Activated naive CD4-positive, alpha-beta T cell treated with anti-CD3 and anti-CD28 coated beads, Interleukin-2, amount 50 U/mL, for 72 hours (primary cell): ENCODE measurements at regions not wholly inside any gene's neighbourhood (a gene's known extent, or its start where the extent isn't known, plus 50 kb on each side); places are given as distances from the start of the nearest gene placed in this dataset.
A peak's percentile ranks its signal among the peaks of the same experiment; 100 is the strongest.

Experiments used
- ATAC-seq, 2 donors: fragments of 150-1000 bp; cut with Tn5 transposase; 2 replicates each; pipeline ENCODE4 v1.10.0; 2021; ENCODE audit warnings: mild to moderate bottlenecking in 2 of 2, moderate library complexity in 2 of 2
- DNase-seq, 2 donors: peaks; one replicate each; pipeline ENCODE4 v3.0.0; 2021 to 2022; ENCODE audit warnings: low spot score in 2 of 2
- H3K27ac Mint-ChIP-seq, 2 donors: one replicate each; pipeline ENCODE4 v1.8.0; 2022; ENCODE audit warnings: mild to moderate bottlenecking in 2 of 2, mixed read lengths in 2 of 2
- H3K36me3 Mint-ChIP-seq, 2 donors: one replicate each; pipeline ENCODE4 v1.8.0; 2022; ENCODE audit warnings: mixed read lengths in 2 of 2
- H3K9me3 Mint-ChIP-seq, 2 donors: one replicate each; pipeline ENCODE4 v1.8.0; 2022; ENCODE audit warnings: mixed read lengths in 2 of 2

DNA sequence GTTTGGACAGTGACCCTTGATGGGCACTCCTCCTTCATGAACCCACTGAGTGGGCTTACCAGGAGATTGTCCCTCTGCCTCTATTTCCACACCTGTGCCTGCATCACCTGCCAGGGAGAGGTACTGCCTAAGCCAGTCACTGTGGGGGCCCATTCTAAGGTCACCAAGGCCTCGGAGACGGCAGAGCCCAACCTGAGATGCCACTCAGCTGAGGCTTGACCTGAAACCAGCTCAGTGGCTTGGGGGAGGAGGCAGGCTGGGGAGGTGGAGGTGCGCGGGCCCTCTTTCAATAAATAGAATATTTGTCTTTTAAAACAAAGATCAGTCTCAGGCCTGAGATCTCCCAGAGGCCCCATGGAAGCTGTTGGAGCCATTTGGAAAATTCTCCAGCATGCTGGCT is 84.5 kb downstream of the DHCR7 start:
- ATAC-seq (no peak), DNase-seq (no peak)
- Mint-ChIP-seq H3K9me3 (peaks cover 0 to 7% of the 10 kb centered on the region in 2 donors), H3K27ac (no peak overlapping the region), H3K36me3 (no peaks in the 10 kb centered on the region)

DNA sequence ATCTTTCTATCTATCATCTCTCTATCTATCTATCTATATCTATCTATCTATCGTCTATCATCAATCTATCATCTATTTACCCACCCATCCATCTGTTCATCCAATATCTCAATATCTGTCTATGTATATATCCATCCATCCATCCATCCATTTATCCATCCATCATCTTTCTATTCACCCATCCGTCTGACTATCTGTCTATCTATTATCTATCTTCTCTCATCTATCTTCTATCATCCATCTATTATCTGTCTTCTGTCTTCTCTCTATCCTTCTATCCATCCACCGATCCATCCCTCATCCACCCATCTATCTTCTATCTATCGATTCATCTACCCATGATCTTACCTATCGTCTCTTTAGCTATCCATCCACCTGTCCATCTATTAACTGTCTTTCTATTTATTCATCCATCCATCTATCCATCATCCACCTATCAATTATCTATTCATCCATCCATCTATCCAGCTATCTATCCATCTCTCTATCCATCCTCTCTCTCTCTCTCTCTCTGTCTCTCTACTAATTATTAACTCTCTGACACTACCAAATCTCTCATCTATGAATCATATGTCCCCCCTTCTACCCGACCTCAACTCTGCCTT is 89.1 kb downstream of the DHCR7 start:
- Mint-ChIP-seq H3K36me3 (no peaks in the 10 kb centered on the region), H3K9me3 (peaks cover 0 to 9% of the 10 kb centered on the region in 2 donors), H3K27ac (no peak overlapping the region)
- ATAC-seq (no peak), DNase-seq (no peak)

DNA sequence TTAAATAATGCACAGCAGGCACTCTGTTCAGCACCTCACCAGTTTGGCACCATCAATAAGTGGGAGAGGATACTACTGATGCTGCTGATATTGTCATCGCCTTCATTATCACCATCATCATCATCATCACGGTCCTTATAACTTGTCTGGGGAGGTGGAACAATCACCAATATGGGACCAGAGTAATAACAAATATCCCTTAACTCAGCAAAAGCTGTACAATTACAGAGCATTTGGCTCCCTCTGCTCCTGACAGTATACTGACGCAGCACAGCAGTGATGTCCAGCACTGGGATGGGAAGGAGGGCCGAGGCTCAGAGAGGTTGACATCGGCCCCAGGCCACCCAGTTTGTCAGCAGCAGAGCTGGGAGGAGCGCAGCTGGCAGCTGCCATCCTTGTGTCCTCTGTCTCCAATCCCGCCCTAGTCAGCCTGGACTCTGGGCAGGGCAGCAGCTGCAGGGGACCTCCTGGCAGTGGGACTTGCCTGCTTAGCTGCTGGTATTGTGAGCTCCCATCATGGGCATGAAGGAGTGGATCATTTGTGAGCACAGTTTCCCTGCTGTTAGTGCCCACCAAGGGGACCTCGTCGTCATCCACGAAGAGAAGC is 90.0 kb downstream of the DHCR7 start:
- ATAC-seq, result no peak
- Mint-ChIP-seq H3K27ac (no peak overlapping the region), H3K36me3 (no peaks in the 10 kb centered on the region), H3K9me3 (peaks cover 0 to 9% of the 10 kb centered on the region in 2 donors)
- no peak for DNase-seq

DNA sequence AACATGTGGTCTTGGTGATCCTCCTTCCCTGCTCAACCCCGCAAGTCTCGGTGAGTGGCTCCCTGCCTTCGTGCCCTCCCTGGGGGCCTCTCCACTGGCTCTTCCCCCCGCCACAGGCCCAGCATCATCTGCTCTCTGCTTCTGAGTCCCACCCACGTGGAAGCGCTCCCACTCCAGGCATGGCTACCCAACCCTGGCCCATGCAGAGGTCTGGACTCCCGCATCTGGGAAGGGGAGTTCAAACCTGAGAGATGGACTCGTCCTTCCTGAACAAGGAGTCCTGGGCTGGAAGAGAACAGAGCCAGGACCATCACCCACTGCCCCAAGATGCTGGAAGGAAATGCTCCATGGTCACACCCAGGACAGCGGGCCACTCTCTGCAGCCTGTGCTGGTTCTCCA is 90.8 kb downstream of the DHCR7 start:
- Mint-ChIP-seq H3K36me3 (no peaks in the 10 kb centered on the region), H3K27ac (no peak overlapping the region), H3K9me3 (peaks cover 0 to 9% of the 10 kb centered on the region in 2 donors)
- DNase-seq (no peak), ATAC-seq (no peak)

DNA sequence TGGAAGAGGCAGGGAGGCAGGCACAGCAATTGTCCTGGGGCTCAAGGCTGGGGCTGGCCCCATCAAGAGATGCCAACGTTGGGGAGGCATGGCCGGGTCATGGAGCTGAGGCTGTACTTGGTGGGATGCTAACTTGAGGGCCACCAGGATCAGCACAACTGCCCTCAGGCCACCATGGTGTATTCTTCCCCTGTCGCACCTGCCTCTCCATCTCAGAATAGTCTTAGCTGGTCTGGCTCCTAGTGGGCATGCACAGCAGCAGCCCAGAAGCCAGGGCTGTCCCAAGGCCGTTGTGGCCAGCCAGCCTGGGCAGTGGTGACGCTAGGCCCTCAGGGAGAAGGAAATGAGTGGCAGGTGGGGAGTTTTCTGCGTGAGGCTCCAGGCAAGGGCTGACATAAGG is 91.3 kb downstream of the DHCR7 start:
- no peak for ATAC-seq
- Mint-ChIP-seq H3K36me3 (no peaks in the 10 kb centered on the region), H3K27ac (no peak overlapping the region), H3K9me3 (peaks cover 0 to 9% of the 10 kb centered on the region in 2 donors)
- no peak for DNase-seq

DNA sequence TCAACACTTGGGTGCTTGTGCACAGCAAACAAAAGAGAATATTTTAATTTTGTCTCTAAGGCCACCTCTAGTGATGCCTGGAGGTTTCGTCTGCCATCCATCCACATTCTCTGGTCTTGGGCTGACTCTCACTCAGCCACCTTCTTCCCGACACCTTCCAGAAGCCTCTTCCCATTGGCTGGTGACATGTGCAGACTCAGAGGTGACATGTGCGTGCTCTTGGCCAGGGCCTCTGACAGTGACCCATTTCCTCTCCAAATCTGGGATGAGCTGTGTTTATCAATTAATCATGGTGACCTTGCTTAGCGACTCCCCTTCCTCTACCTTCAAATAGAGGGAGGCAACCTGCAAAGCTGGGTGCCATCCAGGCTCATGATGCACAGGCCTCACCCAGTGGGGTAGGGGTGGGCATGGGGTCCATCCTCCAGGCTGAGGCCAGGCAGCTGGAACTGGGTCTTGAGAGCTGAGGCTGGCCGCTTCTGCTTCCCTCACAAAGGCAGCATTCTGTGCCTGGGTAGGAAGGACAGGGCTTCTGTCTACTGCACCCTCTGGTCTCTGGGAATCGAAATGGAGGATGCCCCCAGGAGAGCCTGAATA is 91.8 kb downstream of the DHCR7 start:
- ATAC-seq (no peak), DNase-seq (no peak)
- Mint-ChIP-seq H3K27ac (no peak overlapping the region), H3K9me3 (peaks cover 0 to 9% of the 10 kb centered on the region in 2 donors), H3K36me3 (no peaks in the 10 kb centered on the region)

DNA sequence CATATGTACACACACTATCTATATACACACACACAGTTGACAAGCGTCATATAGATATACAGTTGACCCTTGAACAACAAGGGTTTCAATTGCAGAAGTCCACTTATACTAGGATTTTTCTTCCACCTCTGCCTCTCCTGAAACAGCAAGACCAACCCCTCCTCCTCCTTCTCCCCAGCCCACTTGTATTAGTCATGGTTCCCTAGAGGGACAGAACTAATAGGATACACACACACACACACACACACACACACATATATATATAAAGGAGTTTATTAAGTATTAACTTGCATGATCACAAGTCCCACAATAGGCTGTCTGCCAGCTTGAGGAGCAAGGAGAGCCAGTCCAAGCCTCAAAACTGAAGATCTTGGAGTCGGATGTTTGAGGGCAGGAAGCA is 92.9 kb downstream of the DHCR7 start:
- ATAC-seq, result no peak
- no peak overlapping the region for H3K27ac Mint-ChIP-seq
- no peaks in the 10 kb centered on the region for H3K36me3 Mint-ChIP-seq
- DNase-seq, result no peak
- peaks cover 0 to 9% of the 10 kb centered on the region in 2 donors for H3K9me3 Mint-ChIP-seq

DNA sequence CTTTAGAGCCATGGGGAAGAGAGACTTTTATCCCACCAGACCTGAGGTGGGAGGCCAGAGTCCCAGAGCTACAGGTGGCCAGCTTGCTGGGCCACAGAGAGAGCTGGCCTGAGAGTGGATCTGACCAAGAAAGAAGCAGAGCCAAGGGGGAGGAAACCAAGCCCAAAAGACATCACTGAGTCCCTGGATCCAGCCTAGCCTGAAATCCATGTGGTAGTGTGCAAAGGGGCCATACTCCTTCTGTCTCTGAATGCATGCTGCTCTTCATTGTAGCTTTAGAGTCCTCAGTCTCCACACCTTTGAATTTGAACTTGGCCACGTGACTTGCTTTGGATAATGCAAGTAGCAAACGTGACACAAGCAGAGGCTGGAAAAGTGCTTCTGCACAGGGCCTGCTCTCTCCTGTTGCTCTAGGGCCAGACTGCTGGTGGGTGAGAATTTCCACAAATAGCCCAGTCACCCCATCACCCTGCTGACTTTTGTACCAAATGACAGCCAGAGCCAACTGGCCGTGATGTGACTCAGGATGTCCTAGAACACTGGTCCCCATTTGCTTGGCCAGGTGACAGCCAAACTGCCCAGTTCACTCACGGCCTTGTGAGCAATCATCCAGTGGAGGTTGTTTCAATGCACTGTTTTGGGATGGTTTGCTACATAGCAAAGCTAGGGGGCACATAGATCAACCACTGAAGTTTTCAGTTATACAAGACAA is 93.6 kb downstream of the DHCR7 start:
- DNase-seq, result no peak
- Mint-ChIP-seq H3K9me3 (peaks cover 0 to 9% of the 10 kb centered on the region in 2 donors), H3K36me3 (no peaks in the 10 kb centered on the region), H3K27ac (no peak overlapping the region)
- no peak for ATAC-seq

DNA sequence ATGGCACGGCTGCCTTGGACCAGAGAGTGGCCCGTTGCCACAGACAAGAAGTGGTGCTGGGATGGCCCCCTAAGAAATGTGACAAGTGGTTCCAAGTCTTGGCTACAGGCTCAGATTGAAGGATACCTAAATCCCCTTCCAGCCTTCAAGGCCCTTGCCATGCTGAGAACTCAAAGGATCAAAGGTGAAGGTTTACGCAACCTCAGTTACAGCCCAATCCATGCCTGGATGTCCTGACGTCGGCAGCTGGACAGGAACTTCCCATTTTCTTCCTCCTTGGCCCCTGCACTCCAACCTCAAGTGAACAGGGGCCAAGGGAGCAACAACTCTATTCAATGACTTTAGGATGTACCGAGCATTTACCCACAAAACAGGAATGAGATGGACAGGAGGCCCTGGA is 95.4 kb downstream of the DHCR7 start:
- Mint-ChIP-seq H3K27ac (no peak overlapping the region), H3K9me3 (no peaks in the 10 kb centered on the region), H3K36me3 (no peaks in the 10 kb centered on the region)
- DNase-seq (no peak), ATAC-seq (no peak)

DNA sequence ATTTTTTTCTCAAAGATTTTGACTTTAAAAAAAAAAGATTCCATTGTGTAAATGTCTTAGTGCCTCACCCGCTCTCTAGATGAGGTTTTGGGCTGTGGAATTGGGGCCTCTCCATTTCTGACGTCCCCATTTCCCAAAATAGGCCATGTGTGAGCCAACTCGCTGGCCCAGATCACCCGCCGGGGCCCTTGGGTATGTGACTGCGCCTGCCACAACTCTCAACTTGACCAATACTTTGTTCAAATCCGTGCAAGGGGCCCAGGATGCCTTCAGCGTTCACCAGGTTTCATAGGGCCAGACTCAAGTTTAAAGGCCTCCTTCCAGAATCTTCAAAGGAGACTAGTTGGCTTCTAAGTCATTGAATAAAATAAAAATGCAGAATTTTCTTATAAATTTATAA is 96.0 kb downstream of the DHCR7 start:
- Mint-ChIP-seq H3K27ac (no peak overlapping the region), H3K9me3 (no peaks in the 10 kb centered on the region), H3K36me3 (no peaks in the 10 kb centered on the region)
- DNase-seq, result no peak
- no peak for ATAC-seq

DNA sequence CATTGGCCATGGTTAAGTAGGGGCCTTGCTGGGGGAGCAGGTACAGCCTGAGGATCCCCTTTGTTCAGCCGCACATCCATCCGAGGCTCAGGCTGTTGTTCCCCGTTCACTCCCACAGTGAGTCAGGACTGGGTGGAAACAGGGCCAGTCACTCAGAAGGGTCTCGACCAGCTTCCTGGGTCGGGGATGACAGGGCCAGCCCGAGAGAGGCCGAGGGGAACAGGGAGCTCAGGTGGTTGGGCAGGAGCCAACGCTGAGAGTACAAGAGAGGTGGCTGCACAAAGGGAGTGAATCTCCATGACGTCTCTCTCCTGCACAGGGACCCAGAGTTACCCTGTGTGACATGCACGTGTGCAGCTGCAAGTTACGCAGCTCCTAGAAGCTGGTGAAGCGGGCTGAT is 97.2 kb upstream of the SHANK2 start:
- Mint-ChIP-seq H3K27ac (no peak overlapping the region), H3K36me3 (no peaks in the 10 kb centered on the region), H3K9me3 (no peaks in the 10 kb centered on the region)
- ATAC-seq (no peak), DNase-seq (no peak)

DNA sequence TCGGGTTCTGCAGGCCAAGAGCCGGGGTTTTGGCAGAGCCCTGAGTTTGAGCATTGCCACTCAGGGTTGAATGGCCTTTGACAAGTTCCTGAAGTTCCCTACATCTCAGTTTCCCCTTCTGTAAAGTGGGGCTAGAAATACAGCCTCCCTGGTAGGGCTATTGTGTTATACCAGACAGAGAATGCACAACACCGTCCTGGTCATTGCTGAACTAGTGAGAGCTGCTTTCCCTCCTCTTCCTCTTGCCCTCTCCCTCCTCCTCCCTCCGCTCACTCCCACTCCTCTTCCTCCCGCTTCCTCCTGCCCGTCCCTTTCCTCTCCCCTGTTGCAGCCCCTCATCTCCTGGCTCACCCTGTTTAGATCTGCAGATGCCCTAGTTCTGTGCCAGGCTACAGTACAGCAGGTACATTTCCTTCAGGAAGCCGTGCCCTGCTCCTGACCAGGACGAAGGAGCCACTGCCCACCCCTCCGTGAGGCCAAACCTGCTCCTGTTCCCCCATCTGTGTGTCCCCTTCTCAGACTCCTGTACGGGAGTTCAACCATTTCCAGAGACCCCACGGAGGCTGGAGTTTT is 91.5 kb upstream of the SHANK2 start:
- Mint-ChIP-seq H3K36me3 (no peaks in the 10 kb centered on the region), H3K27ac (no peak overlapping the region), H3K9me3 (no peaks in the 10 kb centered on the region)
- ATAC-seq, result no peak
- no peak for DNase-seq

DNA sequence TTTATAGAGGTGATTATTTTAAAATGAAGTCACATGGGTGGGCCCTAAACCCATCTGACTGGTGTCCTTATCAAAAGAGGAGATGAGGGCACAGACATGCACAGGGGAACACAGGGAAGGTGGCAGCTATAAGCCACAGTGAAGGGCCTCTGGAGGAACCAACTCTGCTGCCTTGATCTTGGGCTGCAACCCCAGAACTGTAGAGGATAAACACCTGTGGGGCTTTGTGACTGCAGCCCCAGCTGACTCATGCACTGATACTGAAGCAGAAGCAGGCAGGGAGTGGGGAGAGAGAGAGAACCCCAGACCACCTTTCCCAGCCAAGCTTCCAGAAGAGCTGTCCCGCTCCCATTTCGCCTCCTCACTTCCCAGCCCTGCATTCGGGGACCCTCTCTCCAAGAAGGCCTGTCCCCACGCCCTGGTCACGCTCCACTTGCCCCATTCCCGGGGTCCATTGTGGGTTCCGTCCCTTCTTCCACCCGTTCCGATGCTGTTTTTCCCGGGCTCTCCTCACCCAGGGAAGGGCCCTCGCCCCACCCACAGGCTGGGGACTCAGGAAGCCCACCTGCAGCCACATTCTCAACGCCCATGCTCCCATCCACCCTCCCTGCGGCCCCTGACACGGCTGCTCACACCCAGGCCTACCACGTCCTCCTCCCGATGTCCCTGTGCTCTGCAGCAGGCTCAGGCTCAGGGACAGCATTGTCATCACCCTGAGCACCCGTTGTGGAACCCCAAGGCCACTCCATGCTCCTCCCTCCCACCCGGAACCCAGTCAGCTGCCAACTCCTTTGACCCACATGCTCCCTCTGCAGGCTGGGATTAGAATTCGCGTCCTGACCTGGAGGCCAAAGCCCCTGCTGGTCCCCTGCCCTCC is 90.8 kb upstream of the SHANK2 start:
- H3K9me3 Mint-ChIP-seq, result no peaks in the 10 kb centered on the region
- no peaks in the 10 kb centered on the region for H3K36me3 Mint-ChIP-seq
- ATAC-seq (no peak), DNase-seq (peak in 1 of 2 donors; percentile 4)
- no peak overlapping the region for H3K27ac Mint-ChIP-seq

DNA sequence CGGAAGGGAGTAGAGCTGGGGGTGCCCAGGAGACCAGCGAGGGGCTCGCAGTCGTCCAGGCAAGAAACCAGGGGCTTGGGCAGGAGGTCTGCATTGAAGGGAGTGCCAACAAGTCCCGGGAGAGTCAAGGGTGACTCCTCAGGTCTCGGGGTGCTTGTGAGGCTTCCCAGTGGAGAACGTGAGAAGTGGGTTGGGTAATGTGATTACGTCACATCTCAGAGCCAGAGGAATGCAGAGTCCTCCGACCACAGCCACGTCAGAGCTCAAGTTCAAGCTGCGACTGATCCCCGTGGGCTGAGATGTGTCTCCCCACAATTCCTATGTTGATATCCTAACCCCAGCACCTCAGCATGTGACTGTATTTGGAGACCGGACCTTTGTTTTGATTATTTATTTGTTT is 89.7 kb upstream of the SHANK2 start:
- Mint-ChIP-seq H3K9me3 (no peaks in the 10 kb centered on the region), H3K27ac (no peak overlapping the region), H3K36me3 (no peaks in the 10 kb centered on the region)
- ATAC-seq (no peak), DNase-seq (no peak)

DNA sequence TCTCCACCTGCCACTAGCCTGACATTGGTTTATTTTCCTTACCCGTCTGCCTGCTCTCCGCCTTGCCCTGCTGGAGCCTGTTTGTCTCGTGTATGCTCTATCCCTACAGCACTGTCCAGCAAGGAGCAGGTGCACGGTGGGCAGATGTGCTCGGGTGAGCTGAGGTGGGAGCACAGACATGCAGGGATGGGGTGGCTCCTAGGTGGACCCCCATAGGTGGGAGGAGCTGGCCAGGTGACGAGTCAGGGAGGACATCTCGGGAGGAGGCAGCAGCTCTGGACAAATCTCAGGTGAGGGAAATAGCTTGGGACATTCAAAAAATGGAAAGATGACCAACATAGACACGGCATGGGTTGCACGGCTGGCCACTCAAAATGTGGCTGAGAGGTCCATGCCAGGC is 89.2 kb upstream of the SHANK2 start:
- Mint-ChIP-seq H3K9me3 (no peaks in the 10 kb centered on the region), H3K27ac (no peak overlapping the region), H3K36me3 (no peaks in the 10 kb centered on the region)
- ATAC-seq (no peak), DNase-seq (no peak)

DNA sequence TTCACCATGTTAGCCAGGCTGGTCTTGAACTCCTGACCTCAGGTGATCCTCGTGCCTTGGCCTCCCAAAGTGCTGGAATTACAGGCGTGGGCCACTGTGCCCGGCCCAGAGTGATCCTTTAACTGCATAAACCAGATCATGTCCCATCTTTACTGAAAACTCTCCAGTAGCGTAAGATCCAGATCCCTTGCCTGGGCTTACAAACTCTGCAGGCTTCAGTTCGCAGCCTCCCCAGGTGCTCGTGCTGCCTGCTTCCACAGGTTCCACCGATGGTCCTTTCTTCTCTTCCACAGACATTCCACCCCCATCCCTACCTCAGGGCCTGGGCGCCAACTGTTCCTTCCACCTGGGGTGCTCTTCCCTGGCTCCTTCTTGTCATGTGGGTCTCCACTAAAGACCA is 88.8 kb upstream of the SHANK2 start:
- H3K9me3 Mint-ChIP-seq, result no peaks in the 10 kb centered on the region
- H3K27ac Mint-ChIP-seq, result no peak overlapping the region
- H3K36me3 Mint-ChIP-seq, result no peaks in the 10 kb centered on the region
- no peak for ATAC-seq
- DNase-seq, result no peak
